HG02798 (cell line): ENCODE measurements at regions not wholly inside any gene's neighbourhood (a gene's known extent, or its start where the extent isn't known, plus 50 kb on each side); places are given as distances from the start of the nearest gene placed in this dataset.
A peak's percentile ranks its signal among the peaks of the same experiment; 100 is the strongest.

Experiments used
- ATAC-seq: cut with Tn5 transposase; IDR thresholded peaks from one replicate; pipeline ENCODE4 v1.9.1; 2021; ENCODE audit warnings: mild to moderate bottlenecking; ENCODE audit not compliant: unreplicated experiment, poor library complexity

GRCh38 chr2:181371195-181371594 is 86.0 kb upstream of the ITGA4 start:
- no peak for ATAC-seq

GRCh38 chr2:181371782-181372645 is 85.2 kb upstream of the ITGA4 start:
- no peak for ATAC-seq

- ATAC-seq = no peak
Observed at GRCh38 chr2:181372646-181373040, 84.5 kb upstream of the ITGA4 start.

GRCh38 chr2:181374781-181375675 is 82.2 kb upstream of the ITGA4 start:
- ATAC-seq = peak; percentile 77

- ATAC-seq = no peak
Observed at GRCh38 chr2:181376442-181376841, 80.7 kb upstream of the ITGA4 start.

- ATAC-seq = no peak
Observed at GRCh38 chr2:181376999-181377398, 80.2 kb upstream of the ITGA4 start.

- no peak for ATAC-seq
Observed at GRCh38 chr2:181378491-181378890, 78.7 kb upstream of the ITGA4 start.

GRCh38 chr2:181380581-181380980 is 76.6 kb upstream of the ITGA4 start:
- no peak for ATAC-seq

- ATAC-seq = no peak
Observed at GRCh38 chr2:181384923-181385322, 72.3 kb upstream of the ITGA4 start.

GRCh38 chr2:181389524-181389923 is 67.7 kb upstream of the ITGA4 start:
- ATAC-seq = no peak

- peak; percentile 36 for ATAC-seq
Observed at GRCh38 chr2:181393472-181393871, 63.7 kb upstream of the ITGA4 start.

GRCh38 chr2:181394741-181395437 is 62.3 kb upstream of the ITGA4 start:
- no peak for ATAC-seq

GRCh38 chr2:181395851-181396250 is 61.3 kb upstream of the ITGA4 start:
- no peak for ATAC-seq

GRCh38 chr2:181396256-181397123 is 60.7 kb upstream of the ITGA4 start:
- ATAC-seq = no peak

- no peak for ATAC-seq
Observed at GRCh38 chr2:181397331-181397730, 59.9 kb upstream of the ITGA4 start.

GRCh38 chr2:181398000-181398399 is 59.2 kb upstream of the ITGA4 start:
- ATAC-seq = no peak

- no peak for ATAC-seq
Observed at GRCh38 chr2:181399027-181399426, 58.2 kb upstream of the ITGA4 start.

GRCh38 chr2:181404472-181404871 is 52.7 kb upstream of the ITGA4 start:
- no peak for ATAC-seq

- ATAC-seq = no peak
Observed at GRCh38 chr2:181407171-181407570, 50.0 kb upstream of the ITGA4 start.
